DMS153 (cell line): ENCODE measurements at regions not wholly inside any gene's neighbourhood (a gene's known extent, or its start where the extent isn't known, plus 50 kb on each side); places are given as distances from the start of the nearest gene placed in this dataset.
"Not testable (repeated sequence)": the region's sequence is repeated elsewhere in the genome, so short reads cannot be mapped to it uniquely, and the experiment has no call there.

ENCODE experiments used
- DNase-seq: peaks from one replicate; lab custom pipeline; 2025; lab: John Stamatoyannopoulos, UW

DNA sequence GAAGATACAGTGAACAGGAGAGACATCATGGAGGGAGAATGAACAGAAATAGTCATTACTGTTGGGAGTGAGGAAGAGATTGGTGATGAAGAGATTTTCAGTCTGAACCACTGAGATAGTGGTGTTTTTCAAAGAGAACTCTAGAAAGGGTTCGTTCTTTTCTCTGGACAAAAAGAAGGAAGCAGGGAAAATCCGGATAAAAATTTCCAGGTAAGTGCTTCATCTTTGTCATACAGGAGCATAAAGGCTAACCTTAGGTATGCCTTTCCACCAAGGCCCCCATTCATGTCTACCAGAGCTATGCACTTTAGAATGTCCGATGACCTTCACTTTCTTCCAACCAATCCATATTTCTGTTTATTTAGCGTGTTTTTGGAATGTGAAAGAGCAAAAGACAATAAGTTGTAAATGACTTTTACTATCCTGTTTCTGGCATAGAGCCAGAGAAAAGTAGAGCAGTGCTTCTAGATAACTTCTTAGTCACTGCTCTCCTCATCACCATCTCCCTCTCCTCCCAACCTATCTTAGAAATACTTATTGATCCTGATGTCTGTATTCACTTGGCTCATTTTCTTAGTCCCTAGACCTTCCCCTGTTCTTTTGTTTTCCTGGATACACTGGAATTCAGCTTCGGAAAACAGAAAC lies 116.5 kb downstream of the TTC6 start:
- no peak for DNase-seq

- DNase-seq, result not testable (repeated sequence)
These were observed 117.0 kb downstream of the TTC6 start for GRCh38 chr14:37712476-37712860.

GRCh38 chr14:37712976-37713431 lies 117.6 kb downstream of the TTC6 start:
- DNase-seq, result no peak

DNA sequence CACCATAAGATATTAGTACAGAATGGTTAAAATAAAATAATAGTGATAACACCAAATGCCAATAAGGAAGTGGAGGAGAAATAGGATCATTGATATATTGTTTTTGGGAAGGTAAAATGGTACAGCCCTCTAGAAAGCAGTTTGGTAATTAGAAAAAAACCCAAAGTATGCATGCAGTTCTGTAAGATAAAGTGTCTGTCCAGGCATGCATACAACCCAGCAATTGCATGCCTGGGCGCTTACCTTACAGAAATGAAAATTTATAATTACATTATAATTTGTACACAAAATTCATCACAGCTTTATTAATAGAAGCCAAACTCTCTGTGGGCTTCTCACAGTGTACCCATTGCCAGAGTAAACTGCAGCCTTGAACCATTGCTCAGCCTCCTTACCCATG lies 124.7 kb downstream of the TTC6 start:
- no peak for DNase-seq

DNA sequence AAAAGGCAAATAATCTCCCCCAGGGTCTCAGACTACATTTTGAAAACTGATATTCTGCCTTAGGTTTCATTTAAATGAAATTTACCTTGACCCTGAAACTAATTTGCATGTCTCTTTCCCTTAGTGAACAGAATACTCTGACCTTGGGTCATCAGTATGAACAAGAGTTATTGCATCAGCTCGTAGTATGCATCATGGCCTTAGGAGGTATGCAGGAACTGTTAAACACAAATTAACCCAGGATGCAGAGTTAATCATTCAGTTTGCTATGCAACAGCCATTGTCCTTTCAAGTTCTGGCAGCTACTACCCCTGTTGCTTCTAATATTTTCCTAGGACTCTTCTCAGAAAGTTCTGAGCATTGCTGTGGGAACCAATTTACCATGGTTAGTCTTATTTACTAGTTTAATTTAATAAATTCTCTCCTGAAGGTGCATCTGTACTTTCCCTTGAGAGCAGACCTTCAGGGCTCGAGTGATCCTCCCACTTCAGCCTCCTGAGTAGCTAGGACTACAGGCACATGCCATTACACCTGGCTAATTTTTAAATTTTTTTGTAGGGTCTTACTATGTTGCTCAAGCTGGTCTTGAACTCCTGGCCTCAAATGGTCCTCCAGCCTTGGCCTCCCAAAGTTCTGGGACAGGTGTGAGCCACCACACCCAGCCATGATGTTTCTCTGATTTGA lies 126.7 kb downstream of the TTC6 start:
- no peak for DNase-seq

- DNase-seq, result no peak
These were observed 128.1 kb downstream of the TTC6 start for GRCh38 chr14:37723515-37723914.

GRCh38 chr14:37726708-37727107 lies 131.3 kb downstream of the TTC6 start:
- no peak for DNase-seq

DNA sequence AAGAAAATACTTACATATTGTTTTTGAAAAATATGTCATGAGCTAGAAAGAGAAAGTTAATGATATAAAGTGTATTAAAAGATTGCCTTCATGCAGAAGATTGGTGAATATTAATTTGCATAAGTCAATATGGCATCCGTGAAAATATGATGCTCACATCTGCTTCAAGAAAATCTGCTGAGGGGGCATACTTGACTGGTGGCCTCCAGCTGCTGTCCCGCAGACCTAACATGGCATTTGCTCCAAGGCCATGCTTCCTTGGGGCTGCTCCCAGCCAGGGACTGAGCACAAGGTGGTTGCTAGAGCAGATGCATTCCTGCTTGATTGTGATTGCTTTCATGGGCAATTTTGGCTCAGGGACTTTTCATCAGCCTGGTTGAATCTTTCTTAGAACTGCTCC lies 133.8 kb downstream of the TTC6 start:
- DNase-seq, result no peak

DNA sequence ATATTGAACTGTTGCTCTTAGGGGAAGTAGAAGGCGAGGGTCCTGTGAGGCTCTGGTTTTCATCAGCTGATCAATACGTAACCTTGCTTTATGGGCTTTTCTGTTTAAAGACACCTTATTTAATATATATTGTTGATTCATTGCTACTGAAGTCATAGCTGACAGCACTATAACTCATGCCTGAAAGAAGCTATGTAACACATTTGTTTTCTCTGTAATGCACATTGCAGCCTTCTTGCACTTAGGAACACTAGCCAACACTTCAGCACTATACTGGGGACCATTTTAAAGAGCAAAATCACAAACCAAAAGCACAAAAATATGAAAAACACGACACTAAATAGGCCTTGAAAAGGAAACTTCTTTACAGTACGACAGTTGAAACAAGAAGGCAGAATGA lies 135.7 kb downstream of the TTC6 start:
- DNase-seq, result no peak

- no peak for DNase-seq
These were observed 150.2 kb downstream of the TTC6 start for GRCh38 chr14:37745657-37746056.

- no peak for DNase-seq
These were observed 150.9 kb downstream of the TTC6 start for GRCh38 chr14:37746140-37746832.

GRCh38 chr14:37753459-37753858 lies 158.0 kb downstream of the TTC6 start:
- no peak for DNase-seq

DNA sequence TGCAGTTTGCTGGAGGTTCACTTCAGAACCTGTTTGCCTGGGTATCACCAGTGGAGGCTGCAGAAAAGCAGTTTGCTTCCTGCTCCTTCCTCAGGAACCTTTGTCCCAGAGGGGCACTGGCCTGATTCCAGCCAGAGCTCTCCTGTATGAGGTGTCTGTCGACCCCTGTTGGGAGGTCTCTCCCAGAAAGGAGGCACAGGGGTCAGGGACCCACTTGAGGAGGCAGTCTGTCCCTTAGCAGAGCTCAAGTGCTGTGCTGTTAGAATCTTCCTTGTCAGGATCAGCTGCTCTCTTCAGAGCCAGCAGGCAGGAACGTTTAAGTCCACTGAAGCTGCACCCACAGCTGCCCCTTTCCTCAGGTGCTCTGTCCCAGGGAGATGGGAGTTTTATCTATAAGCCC lies 164.8 kb downstream of the TTC6 start:
- not testable (repeated sequence) for DNase-seq

GRCh38 chr14:37763266-37763665 lies 167.8 kb downstream of the TTC6 start:
- DNase-seq, result no peak

DNA sequence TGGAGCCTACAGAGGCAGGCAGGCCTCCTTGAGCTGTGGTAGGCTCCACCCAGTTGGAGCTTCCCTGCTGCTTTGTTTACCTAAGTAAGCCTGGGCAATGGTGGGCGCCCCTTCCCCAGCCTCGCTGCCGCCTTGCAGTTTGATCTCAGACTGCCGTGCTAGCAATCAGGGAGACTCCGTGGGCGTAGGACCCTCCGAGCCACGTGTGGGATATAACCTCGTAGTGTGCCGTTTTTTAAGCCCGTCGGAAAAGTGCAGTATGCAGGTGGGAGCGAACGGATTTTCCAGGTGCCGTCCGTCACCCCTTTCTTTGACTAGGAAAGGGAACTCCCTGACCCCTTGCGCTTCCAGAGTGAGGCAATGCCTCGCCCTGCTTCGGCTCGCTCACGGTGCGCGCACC lies 176.9 kb downstream of the TTC6 start:
- DNase-seq, result not testable (repeated sequence)

DNA sequence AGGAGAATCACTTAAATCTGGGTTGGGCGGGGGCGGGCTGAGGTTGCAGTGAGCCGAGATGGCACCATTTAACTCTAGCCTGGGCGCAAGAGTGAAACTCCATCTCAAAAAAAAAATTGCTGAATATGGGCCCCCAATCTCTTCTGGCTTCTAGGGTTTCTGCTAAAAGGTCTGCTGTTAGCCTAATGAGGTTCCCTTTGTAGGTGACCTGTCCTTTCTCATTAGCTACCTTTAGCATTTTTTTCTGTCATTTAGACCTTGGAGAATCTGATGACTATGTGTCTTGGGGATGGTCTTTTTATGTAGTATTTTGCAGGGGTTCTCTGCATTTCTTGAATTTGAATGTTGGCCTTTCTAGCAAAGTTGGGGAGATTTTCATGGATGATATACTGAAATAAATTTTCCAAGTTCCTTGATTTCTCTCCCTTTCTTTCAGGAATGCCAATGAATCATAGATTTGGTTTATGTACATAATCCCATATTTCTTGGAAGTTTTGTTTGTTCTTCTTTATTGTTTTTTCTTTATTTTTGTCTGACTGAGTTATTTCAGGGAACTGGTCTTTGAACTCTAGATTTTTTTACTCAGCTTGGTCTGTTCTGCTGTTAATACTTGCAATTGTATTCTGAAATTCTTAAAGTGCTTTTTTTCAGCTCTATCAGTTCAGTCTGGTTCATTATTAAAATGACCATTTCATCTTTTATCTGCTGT lies 181.5 kb downstream of the TTC6 start:
- DNase-seq, result no peak

DNA sequence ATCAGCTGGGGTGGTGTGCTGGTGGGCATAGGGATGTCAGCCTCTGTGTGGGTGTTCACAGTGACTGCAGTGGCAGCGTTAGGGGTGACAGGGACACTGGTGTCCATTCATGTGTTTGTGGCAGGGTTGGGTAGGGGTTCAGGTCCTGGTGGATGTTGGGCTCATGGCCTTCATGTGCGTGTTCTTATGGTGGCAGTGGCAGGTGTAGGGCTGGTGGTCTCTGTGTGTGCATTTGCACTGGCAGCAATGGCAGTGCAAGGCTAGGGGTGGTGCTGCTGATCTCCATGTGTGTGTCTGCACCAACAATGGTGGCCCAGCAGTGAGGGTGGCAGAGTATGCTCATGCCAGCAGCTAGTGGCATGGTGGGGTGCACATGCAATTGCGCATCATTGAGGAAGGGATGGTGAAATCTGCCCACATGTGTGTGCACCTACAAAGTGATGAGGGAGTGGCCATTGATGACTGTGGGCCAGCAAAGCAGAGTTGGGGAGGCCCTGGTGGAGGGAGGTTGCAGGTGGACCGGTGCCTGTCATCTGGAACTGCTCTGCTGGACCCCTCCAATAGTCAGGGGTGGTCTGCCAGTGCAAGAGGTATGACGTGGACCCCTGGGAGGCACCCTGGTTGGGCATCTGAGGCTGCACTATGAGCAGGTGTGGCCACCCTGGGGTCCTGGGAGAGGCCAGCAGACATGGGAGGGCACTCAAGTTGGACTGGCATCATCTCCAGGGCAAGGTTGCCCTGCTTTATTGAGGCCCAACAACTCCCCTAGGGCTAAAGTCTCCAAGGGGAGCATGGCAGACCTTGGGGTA lies 182.9 kb downstream of the TTC6 start:
- DNase-seq, result no peak

DNA sequence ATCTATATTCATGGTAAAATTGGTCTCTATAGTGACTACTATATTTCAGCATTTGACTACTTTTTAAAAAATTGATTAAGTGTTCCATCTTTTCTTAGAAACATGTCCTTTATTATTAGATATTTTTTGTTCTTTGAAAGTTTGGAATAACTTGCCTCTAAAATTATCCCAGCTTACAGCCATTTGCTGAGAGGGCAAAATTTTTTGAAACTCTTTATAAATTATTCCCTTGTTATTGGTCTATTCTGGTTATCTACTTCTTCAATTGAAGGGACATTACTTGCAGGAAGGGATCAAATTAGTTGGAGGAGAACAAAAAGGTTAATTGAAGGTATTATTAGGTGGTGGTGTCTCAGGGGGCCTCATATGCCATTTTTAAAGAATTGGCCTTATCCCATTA lies 184.1 kb downstream of the TTC6 start:
- no peak for DNase-seq

DNA sequence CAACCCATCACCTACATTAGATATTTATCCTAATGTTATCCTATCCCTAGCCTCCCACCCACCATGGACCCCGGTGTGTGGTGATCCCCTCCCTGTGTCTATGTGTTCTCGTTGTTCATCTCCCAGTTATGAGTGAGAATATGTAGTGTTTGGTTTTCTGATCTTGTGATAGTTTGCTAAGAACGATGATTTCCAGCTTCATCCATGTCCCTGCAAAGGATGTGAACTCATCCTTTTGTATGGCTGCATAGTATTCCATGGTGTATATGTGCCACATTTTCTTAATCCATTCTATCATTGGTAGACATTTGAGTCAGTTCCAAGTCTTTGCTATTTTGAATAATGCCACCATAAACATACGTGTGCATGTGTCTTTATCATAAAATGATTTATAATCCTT lies 185.3 kb downstream of the TTC6 start:
- DNase-seq, result not testable (repeated sequence)

- not testable (repeated sequence) for DNase-seq
These were observed 188.9 kb downstream of the TTC6 start for GRCh38 chr14:37784203-37784826.

DNA sequence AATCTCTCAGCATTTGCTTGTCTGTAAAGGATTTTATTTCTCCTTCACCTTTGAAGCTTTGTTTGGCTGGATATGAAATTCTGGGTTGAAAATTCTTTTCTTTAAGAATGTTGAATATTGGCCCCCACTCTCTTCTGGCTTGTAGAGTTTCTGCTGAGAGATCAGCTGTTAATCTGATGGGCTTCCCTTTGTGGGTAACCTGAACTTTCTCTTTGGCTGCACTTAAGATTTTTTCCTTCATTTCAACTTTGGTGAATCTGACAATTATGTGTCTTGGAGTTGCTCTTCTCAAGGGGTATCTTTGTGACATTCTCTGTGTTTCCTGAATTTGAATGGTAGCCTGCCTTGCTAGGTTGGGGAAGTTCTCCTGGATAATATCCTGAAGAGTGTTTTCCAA lies 189.4 kb downstream of the TTC6 start:
- DNase-seq, result not testable (repeated sequence)
